ENCODE measurements at regions not wholly inside any gene's neighbourhood (a gene's known extent, or its start where the extent isn't known, plus 50 kb on each side); places are given as distances from the start of the nearest gene placed in this dataset.

GRCh38 chr5:85703296-85703695 is 914.4 kb upstream of the COX7C start:
- DNase-seq (ENCODE audit: low read depth) = no peak
- TF ChIP-seq CTCF (conservative IDR thresholded peaks at IDR 0.05; ENCODE audit: low read length) = no peak
- H3K4me3 ChIP-seq (ENCODE audit: low read length) = no peak overlapping the region

GRCh38 chr5:85709728-85710127 is 908.0 kb upstream of the COX7C start:
- no peak for DNase-seq (ENCODE audit: low read depth)
- no peak for TF ChIP-seq CTCF (conservative IDR thresholded peaks at IDR 0.05; ENCODE audit: low read length)
- no peak overlapping the region for H3K4me3 ChIP-seq (ENCODE audit: low read length)

- DNase-seq (ENCODE audit: low read depth) = no peak
- H3K4me3 ChIP-seq (ENCODE audit: low read length) = no peak overlapping the region
- no peak for TF ChIP-seq CTCF (conservative IDR thresholded peaks at IDR 0.05; ENCODE audit: low read length)
These were observed 901.2 kb upstream of the COX7C start for GRCh38 chr5:85716344-85717202.

- DNase-seq (ENCODE audit: low read depth) = no peak
- no peak for TF ChIP-seq CTCF (conservative IDR thresholded peaks at IDR 0.05; ENCODE audit: low read length)
- H3K4me3 ChIP-seq (ENCODE audit: low read length) = no peak overlapping the region
These were observed 900.6 kb upstream of the COX7C start for GRCh38 chr5:85717203-85717563.

- no peak for TF ChIP-seq CTCF (conservative IDR thresholded peaks at IDR 0.05; ENCODE audit: low read length)
- H3K4me3 ChIP-seq (ENCODE audit: low read length) = no peak overlapping the region
- no peak for DNase-seq (ENCODE audit: low read depth)
These were observed 885.6 kb upstream of the COX7C start for GRCh38 chr5:85732185-85732584.

GRCh38 chr5:85741972-85742371 is 875.8 kb upstream of the COX7C start:
- TF ChIP-seq CTCF (conservative IDR thresholded peaks at IDR 0.05; ENCODE audit: low read length) = no peak
- H3K4me3 ChIP-seq (ENCODE audit: low read length) = no peak overlapping the region
- no peak for DNase-seq (ENCODE audit: low read depth)

GRCh38 chr5:85760519-85760918 is 857.2 kb upstream of the COX7C start:
- no peak for DNase-seq (ENCODE audit: low read depth)
- TF ChIP-seq CTCF (conservative IDR thresholded peaks at IDR 0.05; ENCODE audit: low read length) = no peak
- H3K4me3 ChIP-seq (ENCODE audit: low read length) = no peak overlapping the region

All from AG10803 (cell line).